Activated naive CD4-positive, alpha-beta T cell treated with anti-CD3 and anti-CD28 coated beads, Interleukin-2, amount 10 ng/mL, durations not matched to agents 7 days and 5 days (primary cell): ENCODE measurements at regions not wholly inside any gene's neighbourhood (a gene's known extent, or its start where the extent isn't known, plus 50 kb on each side); places are given as distances from the start of the nearest gene placed in this dataset.

ENCODE experiments used
- CTCF ChIA-PET: fragments of 350-600 bp; sonication (Branson Sonifier 250); formaldehyde crosslinking; loops from one replicate; lab custom pipeline; 2021; ENCODE audit warnings: antibody characterized with exemption; lab: Charles Lee
- DNase-seq: peaks from one replicate; pipeline ENCODE4 v3.0.0-alpha.2; 2020
- H3K27ac Mint-ChIP-seq: one replicate; pipeline ENCODE4 v1.8.0; 2021; ENCODE audit warnings: mild to moderate bottlenecking, moderate library complexity, mixed read lengths
- H3K27me3 Mint-ChIP-seq: one replicate; pipeline ENCODE4 v1.8.0; 2021; ENCODE audit warnings: mild to moderate bottlenecking, mixed read lengths
- H3K36me3 Mint-ChIP-seq: one replicate; pipeline ENCODE4 v1.8.0; 2021; ENCODE audit warnings: mixed read lengths
- H3K4me1 Mint-ChIP-seq: one replicate; pipeline ENCODE4 v1.8.0; 2021; ENCODE audit warnings: mixed read lengths
- H3K4me3 Mint-ChIP-seq: one replicate; pipeline ENCODE4 v1.8.0; 2021; ENCODE audit warnings: mild to moderate bottlenecking, moderate library complexity, mixed read lengths
- H3K9me3 Mint-ChIP-seq: one replicate; pipeline ENCODE4 v1.8.0; 2021; ENCODE audit warnings: mixed read lengths

DNA sequence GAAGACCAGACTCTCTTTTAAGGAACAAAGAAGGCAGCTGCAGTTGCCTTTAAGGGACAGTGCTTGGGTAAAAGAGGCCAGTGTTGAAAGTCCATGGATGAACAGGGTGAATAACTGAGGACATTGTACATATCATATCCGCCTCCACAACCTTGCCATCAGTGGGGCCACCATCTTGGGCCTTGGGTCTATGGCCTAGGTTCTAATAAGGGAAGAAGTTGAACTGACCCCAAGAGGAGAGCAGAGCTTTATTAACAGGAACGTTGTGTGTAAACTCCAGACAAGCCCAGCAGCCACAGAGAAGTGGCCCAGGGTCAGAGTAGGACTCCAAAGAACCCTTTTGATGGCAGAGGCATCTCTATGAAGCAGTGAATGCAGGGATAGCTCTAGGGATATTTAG, 332.8 kb downstream of the CYP26B1 start:
- H3K27ac Mint-ChIP-seq = no peak overlapping the region
- no peaks in the 10 kb centered on the region for H3K36me3 Mint-ChIP-seq
- CTCF ChIA-PET = no interaction called here

DNA sequence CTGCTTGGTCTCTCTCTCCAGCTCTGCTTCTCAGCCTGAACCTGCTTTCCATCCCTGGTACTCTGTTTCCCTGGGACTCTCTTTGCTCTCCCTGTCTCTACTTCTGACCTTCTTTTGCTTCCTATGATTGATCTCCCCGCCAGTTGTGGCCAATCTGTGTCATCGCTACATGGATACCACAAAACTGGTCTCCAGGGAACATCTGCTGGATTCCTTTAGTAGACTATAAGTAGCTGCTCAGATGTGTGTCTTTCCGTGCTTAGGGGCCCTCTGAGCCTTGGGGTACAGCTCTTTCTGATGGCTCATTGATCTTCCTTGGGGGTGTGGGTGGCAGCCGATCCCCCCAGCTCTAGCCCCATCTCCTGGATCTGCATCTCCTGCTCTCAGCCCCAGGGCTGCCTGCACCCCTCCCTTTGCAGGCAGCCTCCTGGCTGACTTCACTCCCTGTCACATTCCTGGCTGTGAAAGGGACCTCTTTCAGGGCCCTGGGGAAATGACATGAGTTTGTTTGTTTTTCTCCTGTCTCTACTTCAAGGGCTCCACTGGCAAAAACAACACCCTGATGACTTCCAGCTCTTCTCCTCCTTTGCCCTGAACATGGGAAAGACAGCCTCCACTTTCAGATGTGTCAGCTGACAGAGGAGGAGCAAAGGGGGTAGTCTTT, 333.7 kb downstream of the CYP26B1 start:
- Mint-ChIP-seq H3K4me3 (no peak overlapping the region), H3K4me1 (no peaks in the 10 kb centered on the region), H3K9me3 (no peaks in the 10 kb centered on the region), H3K27me3 (peaks cover 5% of the 10 kb centered on the region), H3K36me3 (no peaks in the 10 kb centered on the region), H3K27ac (no peak overlapping the region)
- CTCF ChIA-PET = no interaction called here
- no peak for DNase-seq

More for the DNA sequence above, 332.8 kb downstream of the CYP26B1 start:
- DNase-seq = no peak
- Mint-ChIP-seq H3K4me3 (no peak overlapping the region), H3K4me1 (no peaks in the 10 kb centered on the region), H3K9me3 (no peaks in the 10 kb centered on the region), H3K27me3 (peaks cover 5% of the 10 kb centered on the region)

DNA sequence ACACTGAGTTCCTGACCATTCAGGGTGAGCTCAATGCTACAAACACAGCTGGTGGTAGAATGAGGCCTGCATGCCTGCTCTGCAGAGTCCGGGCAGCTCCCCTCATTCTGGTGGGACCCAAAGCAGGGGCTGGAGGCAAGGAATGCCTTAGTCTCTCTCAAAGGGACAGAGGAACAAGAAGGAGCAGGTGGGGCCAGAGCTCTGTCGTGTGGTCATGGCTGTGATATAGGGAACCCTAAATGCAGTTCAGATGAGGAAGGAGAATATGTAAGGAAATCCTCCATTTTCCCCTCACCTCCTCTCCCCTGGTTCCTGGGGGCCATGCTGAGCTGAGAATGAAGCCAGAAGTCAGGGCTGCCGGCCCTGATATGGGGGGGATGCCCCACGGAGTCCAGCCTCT, 334.3 kb downstream of the CYP26B1 start:
- H3K36me3 Mint-ChIP-seq = no peaks in the 10 kb centered on the region
- peaks cover 5% of the 10 kb centered on the region for H3K27me3 Mint-ChIP-seq
- CTCF ChIA-PET = no interaction called here
- no peak overlapping the region for H3K4me3 Mint-ChIP-seq
- H3K4me1 Mint-ChIP-seq = no peaks in the 10 kb centered on the region
- no peak overlapping the region for H3K27ac Mint-ChIP-seq
- H3K9me3 Mint-ChIP-seq = no peaks in the 10 kb centered on the region
- no peak for DNase-seq

DNA sequence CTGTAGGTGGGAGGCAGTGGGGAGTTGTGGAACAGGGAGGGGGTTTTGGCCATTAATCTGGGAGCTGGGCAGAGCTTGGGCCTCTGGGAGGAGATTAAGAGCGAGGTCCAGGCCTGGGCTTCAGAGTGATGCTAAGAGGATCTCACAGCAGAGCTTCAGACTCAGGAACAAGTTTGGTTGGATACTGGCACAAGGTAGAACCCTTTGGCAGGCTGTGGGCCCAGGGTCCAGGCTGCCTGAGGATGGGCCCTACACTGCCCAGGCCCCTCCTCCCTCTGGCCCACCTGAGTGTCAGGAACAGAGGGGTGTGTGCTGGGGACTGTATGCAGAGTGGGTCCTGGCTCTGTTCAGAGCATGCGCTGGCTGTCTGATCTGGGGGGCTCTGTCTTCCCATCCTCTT, 334.9 kb downstream of the CYP26B1 start:
- H3K36me3 Mint-ChIP-seq = no peaks in the 10 kb centered on the region
- no peaks in the 10 kb centered on the region for H3K9me3 Mint-ChIP-seq
- peaks cover 5% of the 10 kb centered on the region for H3K27me3 Mint-ChIP-seq
- DNase-seq = no peak
- CTCF ChIA-PET = no interaction called here
- no peaks in the 10 kb centered on the region for H3K4me1 Mint-ChIP-seq
- no peak overlapping the region for H3K4me3 Mint-ChIP-seq
- H3K27ac Mint-ChIP-seq = no peak overlapping the region

DNA sequence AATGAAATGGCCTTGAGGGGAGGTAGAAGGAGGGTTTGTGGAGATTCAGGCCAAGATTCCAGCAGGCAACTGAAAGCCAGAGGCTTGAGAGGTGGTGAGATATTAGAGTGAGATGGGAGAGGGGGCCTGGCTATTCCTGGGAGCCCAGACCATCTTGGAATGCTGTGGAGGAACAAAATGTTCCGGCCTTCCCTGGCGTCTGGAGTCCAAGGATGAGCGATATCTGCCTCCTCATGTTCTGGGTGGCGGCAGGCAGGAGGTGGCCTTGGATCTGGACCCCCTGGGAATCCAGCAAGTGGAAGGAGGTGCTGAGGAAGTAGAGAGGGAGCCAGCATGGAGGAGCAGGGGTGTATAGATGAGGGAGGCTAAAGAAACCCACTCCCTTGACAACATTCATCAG, 335.9 kb downstream of the CYP26B1 start:
- no peak overlapping the region for H3K4me3 Mint-ChIP-seq
- CTCF ChIA-PET = interaction anchor here (1.0 kb wide), 1 partner anchor 338 kb away, joined by 3 read pairs; no protein-coding TSS in a partner anchor
- H3K4me1 Mint-ChIP-seq = no peaks in the 10 kb centered on the region
- H3K36me3 Mint-ChIP-seq = no peaks in the 10 kb centered on the region
- H3K27me3 Mint-ChIP-seq = peaks cover 5% of the 10 kb centered on the region
- H3K27ac Mint-ChIP-seq = no peak overlapping the region
- DNase-seq = no peak
- H3K9me3 Mint-ChIP-seq = no peaks in the 10 kb centered on the region

DNA sequence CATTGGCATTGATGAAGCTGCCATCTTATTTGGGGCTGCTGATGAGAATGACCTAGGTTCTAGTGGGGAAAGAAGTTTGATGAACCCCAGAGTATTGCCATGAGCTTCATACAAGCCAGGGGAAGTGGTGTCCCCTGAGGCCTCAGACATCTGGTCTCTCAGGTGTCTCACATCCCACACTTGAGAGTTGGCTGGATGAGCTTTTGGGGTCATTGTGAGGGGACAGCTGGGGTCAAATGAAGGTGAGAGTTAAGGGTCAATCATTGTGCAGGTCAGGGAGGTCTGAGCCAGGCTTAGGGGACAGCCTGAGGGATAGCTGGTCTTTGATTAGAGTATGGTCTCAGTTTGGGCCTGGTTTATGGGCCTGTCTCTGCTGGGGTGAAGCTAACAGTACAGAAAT, 336.5 kb downstream of the CYP26B1 start:
- Mint-ChIP-seq H3K36me3 (no peaks in the 10 kb centered on the region), H3K27ac (no peak overlapping the region), H3K4me1 (no peaks in the 10 kb centered on the region), H3K9me3 (no peaks in the 10 kb centered on the region), H3K27me3 (peaks cover 5% of the 10 kb centered on the region), H3K4me3 (no peak overlapping the region)
- CTCF ChIA-PET = interaction anchor here (1.0 kb wide), 1 partner anchor 339 kb away, joined by 3 read pairs; no protein-coding TSS in a partner anchor
- no peak for DNase-seq

DNA sequence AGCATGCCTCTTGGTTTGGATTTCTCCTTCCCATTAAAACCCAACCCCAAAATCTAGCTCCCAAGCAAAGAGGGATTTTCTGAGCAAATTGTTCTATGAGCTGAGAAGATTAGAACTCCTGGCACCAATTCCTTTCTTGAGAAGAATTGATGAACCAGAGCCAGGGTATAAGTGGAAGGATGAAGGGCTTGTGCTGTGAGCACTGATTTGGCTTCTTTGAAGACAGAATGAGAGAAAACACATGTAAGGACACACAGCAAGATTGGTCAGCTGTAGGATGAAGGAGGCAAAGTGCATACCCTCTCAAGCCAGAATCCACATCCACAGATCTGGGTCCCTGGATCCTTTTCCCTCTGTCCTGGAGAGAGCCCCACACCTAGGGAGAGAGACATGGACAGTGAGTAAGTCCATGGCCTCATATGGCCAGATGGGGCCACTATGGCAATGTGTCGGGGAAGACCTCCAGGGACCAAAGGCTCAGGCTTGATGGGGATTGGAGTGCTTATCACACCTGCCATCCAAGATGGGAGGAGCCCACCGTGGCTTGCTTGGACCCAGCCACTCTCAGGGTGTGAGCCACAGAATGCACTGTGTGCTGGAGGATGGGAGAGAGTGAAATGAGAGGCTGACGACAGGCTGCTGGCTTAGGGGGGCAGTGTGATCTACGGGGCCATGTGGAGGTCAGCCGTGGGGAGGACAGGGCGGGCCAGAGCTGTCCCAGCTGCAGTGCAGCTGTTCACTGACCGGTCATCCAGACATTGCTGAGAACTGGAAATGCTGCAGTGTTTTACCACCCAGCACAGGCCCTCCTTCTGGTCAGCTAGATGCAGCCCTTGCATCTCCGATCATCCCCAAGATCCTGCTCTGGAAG, 339.8 kb downstream of the CYP26B1 start:
- Mint-ChIP-seq H3K4me3 (no peak overlapping the region), H3K27ac (no peak overlapping the region), H3K9me3 (no peaks in the 10 kb centered on the region), H3K36me3 (no peaks in the 10 kb centered on the region), H3K4me1 (no peaks in the 10 kb centered on the region), H3K27me3 (no peaks in the 10 kb centered on the region)
- DNase-seq = no peak
- CTCF ChIA-PET = no interaction called here

DNA sequence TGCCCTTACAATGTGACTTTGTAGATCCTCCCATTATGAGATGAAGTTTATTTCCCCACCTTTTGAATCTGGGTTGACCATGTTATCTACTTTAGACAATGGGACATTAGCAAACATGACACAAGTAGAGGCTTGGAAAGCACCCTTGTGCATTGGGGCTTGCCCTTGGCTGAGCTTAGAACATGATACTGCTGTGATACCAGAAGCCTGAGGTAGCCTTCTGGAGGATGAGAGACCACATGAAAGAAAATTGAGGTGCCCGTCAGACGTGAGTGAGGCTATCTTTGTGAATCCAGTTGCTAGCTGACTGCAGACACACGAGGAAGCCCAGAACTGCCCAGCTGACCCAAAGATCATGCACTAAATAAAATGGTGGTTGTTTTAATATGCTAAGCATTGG, 341.2 kb downstream of the CYP26B1 start:
- H3K9me3 Mint-ChIP-seq = no peaks in the 10 kb centered on the region
- H3K27me3 Mint-ChIP-seq = no peaks in the 10 kb centered on the region
- no peaks in the 10 kb centered on the region for H3K4me1 Mint-ChIP-seq
- DNase-seq = no peak
- H3K27ac Mint-ChIP-seq = no peak overlapping the region
- no peaks in the 10 kb centered on the region for H3K36me3 Mint-ChIP-seq
- H3K4me3 Mint-ChIP-seq = no peak overlapping the region
- CTCF ChIA-PET = no interaction called here

DNA sequence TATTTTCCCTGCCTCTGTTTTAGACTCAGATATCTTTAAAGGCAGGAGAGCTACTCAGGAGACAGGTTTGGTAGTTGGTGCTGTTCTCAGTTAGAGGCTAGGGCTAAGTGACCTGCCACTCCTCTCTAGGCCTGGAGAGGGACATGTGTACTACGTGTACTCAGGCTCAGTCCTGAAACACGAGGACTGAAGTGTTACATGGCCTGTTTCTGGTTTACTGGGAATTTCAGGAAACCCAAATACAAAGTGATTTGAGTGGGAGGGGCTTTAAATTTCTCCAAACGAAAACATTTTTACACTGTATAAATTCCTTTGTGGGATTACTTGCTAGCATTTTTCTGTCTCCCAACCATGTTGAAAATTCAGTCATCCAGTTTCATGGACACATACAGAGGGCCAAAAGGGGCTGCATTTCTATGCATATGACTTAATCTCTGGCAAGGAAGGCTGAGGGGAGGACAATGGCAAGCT, 343.3 kb downstream of the CYP26B1 start:
- CTCF ChIA-PET = no interaction called here
- H3K27me3 Mint-ChIP-seq = no peaks in the 10 kb centered on the region
- H3K27ac Mint-ChIP-seq = no peak overlapping the region

DNA sequence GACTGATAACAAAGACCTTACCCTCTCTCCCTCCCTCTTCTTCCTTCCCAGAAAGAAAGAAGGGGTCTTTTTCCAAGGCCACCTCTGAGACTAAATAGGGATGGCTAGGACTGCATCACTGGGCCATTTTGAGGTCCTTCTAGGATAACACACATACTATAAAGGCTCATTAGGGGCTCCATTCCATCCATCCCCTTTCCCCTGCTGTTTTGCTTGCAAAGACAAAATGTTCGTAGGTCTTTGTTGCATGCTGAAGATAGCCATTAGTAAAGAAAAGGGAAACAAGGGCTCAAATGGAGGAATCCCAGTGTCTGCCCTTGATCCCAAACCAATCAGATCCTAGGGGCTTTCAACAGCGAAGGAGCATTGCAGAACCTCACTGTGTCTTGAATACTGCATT, 344.3 kb downstream of the CYP26B1 start:
- no peaks in the 10 kb centered on the region for H3K4me1 Mint-ChIP-seq
- H3K9me3 Mint-ChIP-seq = no peaks in the 10 kb centered on the region
- no peaks in the 10 kb centered on the region for H3K27me3 Mint-ChIP-seq
- no peaks in the 10 kb centered on the region for H3K36me3 Mint-ChIP-seq
- no peak for DNase-seq
- CTCF ChIA-PET = no interaction called here
- no peak overlapping the region for H3K27ac Mint-ChIP-seq
- H3K4me3 Mint-ChIP-seq = no peak overlapping the region

More for the DNA sequence above, 343.3 kb downstream of the CYP26B1 start:
- no peak for DNase-seq
- Mint-ChIP-seq H3K36me3 (no peaks in the 10 kb centered on the region), H3K9me3 (no peaks in the 10 kb centered on the region), H3K4me3 (no peak overlapping the region), H3K4me1 (no peaks in the 10 kb centered on the region)

DNA sequence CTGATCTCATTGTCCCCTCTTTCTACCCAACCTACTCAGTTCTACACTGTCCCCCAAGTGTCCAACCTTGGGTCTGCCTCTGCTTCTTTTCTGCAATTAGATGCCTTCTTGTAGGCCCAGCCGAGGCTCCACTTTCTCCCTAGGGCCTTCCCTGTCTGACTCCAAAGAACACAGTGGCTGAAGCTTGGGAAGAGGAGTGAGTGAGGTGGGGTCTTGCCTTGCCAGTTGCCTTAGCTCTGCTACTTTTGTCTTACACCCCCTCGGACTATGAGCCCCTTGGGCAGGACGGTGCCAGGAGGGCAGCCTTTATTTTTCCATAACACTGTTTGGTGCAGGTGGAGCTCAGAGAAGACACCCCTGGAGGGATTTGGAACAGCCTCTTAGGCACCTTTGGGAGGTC, 345.1 kb downstream of the CYP26B1 start:
- Mint-ChIP-seq H3K36me3 (no peaks in the 10 kb centered on the region), H3K4me3 (no peak overlapping the region), H3K27ac (no peak overlapping the region), H3K4me1 (no peaks in the 10 kb centered on the region), H3K27me3 (no peaks in the 10 kb centered on the region), H3K9me3 (no peaks in the 10 kb centered on the region)
- no peak for DNase-seq
- CTCF ChIA-PET = no interaction called here

DNA sequence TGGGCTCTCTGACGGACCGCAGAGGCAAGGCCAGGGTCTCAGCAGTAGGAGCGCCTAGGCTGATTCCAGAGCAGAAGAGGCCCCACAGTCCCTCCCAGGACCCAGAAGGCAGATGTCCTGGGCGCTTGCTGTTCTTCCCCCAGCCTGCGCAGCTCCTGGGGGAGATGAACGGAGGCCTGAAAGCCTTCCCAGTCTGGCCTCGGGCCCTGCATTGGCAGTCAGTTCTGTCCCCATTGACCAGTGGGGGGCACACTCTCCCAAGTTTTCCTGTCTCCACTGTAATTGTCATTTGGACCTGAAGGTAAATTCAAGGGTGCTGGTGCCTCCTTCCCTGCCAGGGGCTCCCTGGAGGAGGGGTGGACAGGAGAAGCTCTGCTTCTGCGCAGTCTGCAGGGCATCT, 345.7 kb downstream of the CYP26B1 start:
- DNase-seq = no peak
- Mint-ChIP-seq H3K4me1 (no peaks in the 10 kb centered on the region), H3K27me3 (no peaks in the 10 kb centered on the region), H3K36me3 (no peaks in the 10 kb centered on the region), H3K27ac (no peak overlapping the region), H3K9me3 (no peaks in the 10 kb centered on the region), H3K4me3 (no peak overlapping the region)
- CTCF ChIA-PET = no interaction called here

DNA sequence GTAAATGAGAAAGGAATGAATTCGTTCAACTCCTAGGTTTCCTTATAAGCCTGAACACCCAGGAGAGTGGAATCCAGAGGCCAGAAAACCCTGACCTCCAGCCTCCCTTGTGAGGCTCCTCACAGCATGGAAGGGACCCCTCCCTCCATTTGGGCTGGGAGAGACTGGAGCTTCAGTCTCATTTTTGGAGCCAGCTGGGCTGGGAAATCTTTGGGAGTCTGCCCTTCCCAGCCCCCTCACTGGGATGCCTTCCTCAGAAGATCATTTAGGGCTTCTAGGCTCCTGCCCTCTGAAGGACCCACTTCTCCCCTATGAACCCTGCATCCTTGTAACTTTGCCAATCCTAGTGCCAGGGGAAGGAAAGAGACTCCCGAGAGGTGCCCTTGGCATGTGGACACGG, 346.1 kb downstream of the CYP26B1 start:
- H3K4me3 Mint-ChIP-seq = no peak overlapping the region
- no peaks in the 10 kb centered on the region for H3K36me3 Mint-ChIP-seq
- CTCF ChIA-PET = no interaction called here
- H3K9me3 Mint-ChIP-seq = no peaks in the 10 kb centered on the region
- H3K27me3 Mint-ChIP-seq = no peaks in the 10 kb centered on the region
- H3K27ac Mint-ChIP-seq = no peak overlapping the region
- no peak for DNase-seq
- H3K4me1 Mint-ChIP-seq = no peaks in the 10 kb centered on the region

DNA sequence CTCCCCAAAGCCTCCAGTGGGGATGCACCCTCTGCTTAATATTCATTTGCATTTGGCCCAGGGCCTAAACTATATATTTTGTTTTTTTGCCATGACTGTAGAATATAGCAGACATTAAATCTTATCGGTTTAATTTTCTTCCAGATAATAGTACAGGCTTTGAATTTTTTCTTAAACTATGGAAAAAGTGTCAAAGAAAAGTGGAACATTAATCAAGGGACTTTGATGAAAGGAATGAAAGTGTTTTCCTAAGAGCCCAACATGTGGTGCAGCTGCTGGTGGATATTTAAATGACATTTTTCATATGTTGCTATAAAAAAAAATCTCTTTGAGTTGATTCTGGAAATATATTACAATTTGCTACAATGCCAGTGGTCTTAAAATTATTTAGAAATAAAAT, 346.8 kb downstream of the CYP26B1 start:
- H3K27me3 Mint-ChIP-seq = no peaks in the 10 kb centered on the region
- H3K9me3 Mint-ChIP-seq = no peaks in the 10 kb centered on the region
- no peaks in the 10 kb centered on the region for H3K4me1 Mint-ChIP-seq
- H3K27ac Mint-ChIP-seq = no peak overlapping the region
- H3K36me3 Mint-ChIP-seq = no peaks in the 10 kb centered on the region
- DNase-seq = no peak
- CTCF ChIA-PET = no interaction called here
- H3K4me3 Mint-ChIP-seq = no peak overlapping the region
